Activated CD8-positive, alpha-beta T cell treated with anti-CD3 and anti-CD28 coated beads, Interleukin-2, amount 10 ng/mL, durations not matched to agents 7 days and 5 days (primary cell): ENCODE measurements at regions not wholly inside any gene's neighbourhood (a gene's known extent, or its start where the extent isn't known, plus 50 kb on each side); places are given as distances from the start of the nearest gene placed in this dataset.

Experiments used
- ATAC-seq: fragments of 150-1000 bp; cut with Tn5 transposase; one replicate; pipeline ENCODE4 v1.10.0; 2021; ENCODE audit warnings: moderate library complexity
- CTCF ChIA-PET: fragments of 350-600 bp; sonication (Branson Sonifier 250); formaldehyde crosslinking; loops from one replicate; lab custom pipeline; 2021; ENCODE audit warnings: antibody characterized with exemption; lab: Charles Lee
- POLR2A ChIA-PET: fragments of 350-600 bp; sonication (Branson Sonifier 250); formaldehyde crosslinking; loops from one replicate; lab custom pipeline; 2021; ENCODE audit warnings: antibody characterized with exemption; lab: Charles Lee
- DNase-seq: peaks from one replicate; pipeline ENCODE4 v3.0.0-alpha.2; 2020
- H3K27ac Mint-ChIP-seq: one replicate; pipeline ENCODE4 v1.8.0; 2021; ENCODE audit warnings: mild to moderate bottlenecking, mixed read lengths
- H3K27me3 Mint-ChIP-seq: one replicate; pipeline ENCODE4 v1.8.0; 2021; ENCODE audit warnings: low read depth, mixed read lengths
- H3K36me3 Mint-ChIP-seq: one replicate; pipeline ENCODE4 v1.8.0; 2021; ENCODE audit warnings: low read depth, mixed read lengths
- H3K4me1 Mint-ChIP-seq: one replicate; pipeline ENCODE4 v1.8.0; 2021; ENCODE audit warnings: low read depth, mixed read lengths
- H3K4me3 Mint-ChIP-seq: one replicate; pipeline ENCODE4 v1.8.0; 2021; ENCODE audit warnings: mild to moderate bottlenecking, mixed read lengths
- H3K9me3 Mint-ChIP-seq: one replicate; pipeline ENCODE4 v1.8.0; 2022; ENCODE audit warnings: mixed read lengths; ENCODE audit not compliant: insufficient read depth

DNA sequence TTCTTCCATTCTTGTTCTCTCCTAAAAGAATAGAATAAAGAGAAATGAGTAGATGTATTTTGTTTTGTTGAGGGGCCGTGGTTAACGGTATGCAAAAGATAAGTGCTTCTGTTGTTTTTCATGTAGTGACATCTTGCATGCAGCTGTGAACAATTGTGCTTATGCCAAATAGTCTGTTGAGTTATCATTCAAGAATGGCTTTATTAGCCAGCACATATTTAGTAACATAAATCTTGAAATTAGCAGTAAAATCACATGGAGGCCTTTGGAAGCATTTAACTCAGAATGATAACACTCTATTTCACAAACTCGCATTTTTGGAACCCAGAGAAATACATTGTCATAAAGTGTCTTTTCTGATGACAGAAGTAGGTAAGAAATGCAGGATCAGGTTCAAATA is 1772.0 kb upstream of the FLRT2 start:
- ATAC-seq (no peak), DNase-seq (no peak)
- no peaks in the 10 kb centered on the region for H3K4me1 Mint-ChIP-seq
- H3K4me3 Mint-ChIP-seq: no peak overlapping the region
- ChIA-PET CTCF (no interaction called here), POLR2A (no interaction called here)
- peaks cover 10% of the 10 kb centered on the region for H3K9me3 Mint-ChIP-seq
- no peaks in the 10 kb centered on the region for H3K36me3 Mint-ChIP-seq
- no peak overlapping the region for H3K27ac Mint-ChIP-seq
- no peaks in the 10 kb centered on the region for H3K27me3 Mint-ChIP-seq

DNA sequence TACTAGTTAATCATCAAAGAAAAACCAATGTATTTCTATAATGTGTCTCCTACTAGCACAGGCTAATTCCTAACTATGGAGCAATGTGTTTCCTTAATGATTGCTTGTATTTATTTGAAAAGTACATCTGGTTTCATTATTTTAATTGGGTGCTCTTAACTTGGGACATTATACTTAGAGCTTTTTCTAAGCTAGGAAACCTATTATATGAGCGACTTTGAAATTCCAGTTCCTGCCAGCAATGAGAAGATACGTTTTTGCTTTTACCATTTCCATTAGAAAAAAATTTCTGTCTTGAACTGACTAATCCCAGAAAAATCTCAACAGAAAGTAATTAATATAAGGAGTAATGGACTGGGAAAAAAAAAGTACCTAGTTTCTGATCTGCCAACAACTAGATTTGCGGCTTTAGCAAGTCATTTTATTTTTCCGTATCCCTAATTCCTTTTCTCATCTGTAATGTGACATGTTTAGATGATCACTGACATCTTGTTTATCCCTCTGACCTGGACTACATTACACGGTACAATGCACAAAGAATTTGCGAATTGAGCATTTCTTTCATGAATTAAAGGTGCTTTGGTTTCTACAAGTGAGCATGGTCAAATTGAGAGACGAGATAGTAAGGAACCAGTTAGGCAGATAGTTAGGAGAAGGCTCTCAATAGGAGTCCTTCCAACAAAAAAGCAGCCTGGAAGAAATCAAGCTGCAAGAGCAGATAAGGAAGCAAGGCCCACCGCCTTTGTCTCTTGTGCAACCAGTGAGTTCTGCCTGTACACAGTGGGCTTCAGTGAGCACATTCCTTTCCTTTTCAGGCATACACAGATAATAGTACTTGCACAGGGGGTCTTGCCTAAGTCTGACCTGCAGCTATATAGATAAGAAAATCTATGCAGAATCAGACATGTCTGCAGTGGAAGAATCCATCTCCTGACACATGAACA is 1765.0 kb upstream of the FLRT2 start:
- Mint-ChIP-seq H3K36me3 (no peaks in the 10 kb centered on the region), H3K4me1 (no peaks in the 10 kb centered on the region), H3K27me3 (no peaks in the 10 kb centered on the region), H3K9me3 (peaks cover 15% of the 10 kb centered on the region), H3K27ac (no peak overlapping the region), H3K4me3 (no peak overlapping the region)
- DNase-seq (no peak), ATAC-seq (no peak)
- ChIA-PET POLR2A (no interaction called here), CTCF (no interaction called here)

DNA sequence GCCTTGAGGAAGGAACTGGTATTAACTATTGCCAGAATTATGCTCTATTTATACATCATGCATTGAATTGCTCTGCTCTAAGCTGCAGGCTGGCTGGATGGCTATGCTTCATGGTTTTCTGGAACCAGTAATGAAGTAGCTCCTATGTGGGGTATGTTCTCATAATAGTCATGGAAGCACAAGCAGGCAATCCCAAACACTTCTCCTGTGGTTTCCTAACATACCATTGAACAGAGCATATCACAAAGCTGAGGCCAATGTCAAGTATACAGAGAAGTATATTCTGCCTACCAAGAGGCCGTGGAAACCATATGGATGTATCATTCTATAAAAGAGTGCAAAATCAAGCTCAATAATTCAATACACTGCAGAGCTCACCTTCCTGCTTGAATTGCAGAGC is 1752.4 kb upstream of the FLRT2 start:
- Mint-ChIP-seq H3K27ac (no peak overlapping the region), H3K4me3 (no peak overlapping the region), H3K36me3 (no peaks in the 10 kb centered on the region), H3K4me1 (no peaks in the 10 kb centered on the region), H3K9me3 (peaks cover 16% of the 10 kb centered on the region), H3K27me3 (no peaks in the 10 kb centered on the region)
- ATAC-seq (no peak), DNase-seq (no peak)
- CTCF ChIA-PET: no interaction called here
- POLR2A ChIA-PET: no interaction called here

DNA sequence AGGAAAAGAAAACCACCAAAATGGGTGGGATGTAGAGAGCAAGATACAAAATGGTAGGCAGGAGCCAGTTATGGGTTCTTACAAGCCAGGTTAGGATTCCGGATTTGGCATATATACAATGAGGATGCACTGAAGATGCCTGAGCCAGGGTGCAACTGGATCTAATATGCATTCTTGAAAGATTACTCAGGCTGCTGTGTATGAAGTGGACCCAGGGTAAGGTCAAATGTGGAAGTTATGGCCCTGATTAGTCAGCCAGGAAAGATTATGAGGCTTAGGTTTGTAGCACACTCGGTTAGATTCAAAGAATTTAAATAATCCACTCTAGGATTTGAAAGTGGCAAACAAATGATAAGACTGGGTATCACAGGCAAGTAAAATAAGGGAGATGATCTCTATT is 1750.7 kb upstream of the FLRT2 start:
- Mint-ChIP-seq H3K4me3 (no peak overlapping the region), H3K27me3 (no peaks in the 10 kb centered on the region), H3K27ac (no peak overlapping the region), H3K9me3 (peaks cover 12% of the 10 kb centered on the region), H3K36me3 (no peaks in the 10 kb centered on the region), H3K4me1 (no peaks in the 10 kb centered on the region)
- CTCF ChIA-PET: no interaction called here
- POLR2A ChIA-PET: no interaction called here
- DNase-seq (no peak), ATAC-seq (no peak)

DNA sequence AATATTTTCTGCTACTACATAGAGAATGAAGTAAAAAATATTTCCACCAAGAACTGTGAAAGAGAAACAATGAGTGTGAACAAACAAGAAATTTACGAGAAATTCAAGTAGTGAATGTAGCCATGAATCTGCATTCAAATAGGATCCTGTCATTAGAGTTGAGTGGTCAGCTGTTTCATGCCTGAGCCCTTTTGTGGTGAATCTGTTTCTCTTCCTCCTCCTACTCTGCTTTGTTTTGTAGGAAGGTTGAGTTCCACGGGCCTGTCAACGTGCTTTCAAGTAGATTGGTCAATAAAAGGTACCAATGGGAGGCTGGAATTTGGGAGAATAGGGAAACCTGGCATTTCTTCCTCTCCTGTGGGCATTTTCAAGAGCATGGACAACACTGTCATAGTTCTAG is 1749.6 kb upstream of the FLRT2 start:
- CTCF ChIA-PET: no interaction called here
- Mint-ChIP-seq H3K36me3 (no peaks in the 10 kb centered on the region), H3K27me3 (no peaks in the 10 kb centered on the region), H3K27ac (no peak overlapping the region), H3K4me3 (no peak overlapping the region), H3K4me1 (no peaks in the 10 kb centered on the region), H3K9me3 (peaks cover 12% of the 10 kb centered on the region)
- POLR2A ChIA-PET: no interaction called here
- ATAC-seq: no peak
- DNase-seq: no peak

DNA sequence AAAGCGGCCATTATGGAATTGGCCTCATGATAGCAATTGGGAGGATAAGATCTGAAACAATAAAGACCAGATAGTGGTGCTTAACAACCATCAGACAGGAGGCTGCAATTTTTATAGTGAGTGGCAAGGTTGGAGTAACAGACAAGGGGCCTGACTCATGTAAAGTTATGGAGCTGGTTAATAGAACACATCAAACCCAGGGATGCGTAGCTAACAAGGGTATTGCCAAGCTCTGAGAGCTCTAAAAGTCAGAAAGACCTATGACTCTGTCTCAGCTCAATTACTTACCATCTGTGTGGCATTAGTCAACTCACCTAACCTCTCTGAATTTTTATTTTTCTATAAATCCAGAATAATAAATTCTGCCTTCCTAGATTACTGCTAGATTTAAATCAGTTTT is 1731.5 kb upstream of the FLRT2 start:
- POLR2A ChIA-PET: no interaction called here
- no peaks in the 10 kb centered on the region for H3K36me3 Mint-ChIP-seq
- peaks cover 9% of the 10 kb centered on the region for H3K9me3 Mint-ChIP-seq
- no peak overlapping the region for H3K27ac Mint-ChIP-seq
- ATAC-seq (no peak), DNase-seq (no peak)
- CTCF ChIA-PET: no interaction called here
- no peak overlapping the region for H3K4me3 Mint-ChIP-seq
- no peaks in the 10 kb centered on the region for H3K27me3 Mint-ChIP-seq
- no peaks in the 10 kb centered on the region for H3K4me1 Mint-ChIP-seq

DNA sequence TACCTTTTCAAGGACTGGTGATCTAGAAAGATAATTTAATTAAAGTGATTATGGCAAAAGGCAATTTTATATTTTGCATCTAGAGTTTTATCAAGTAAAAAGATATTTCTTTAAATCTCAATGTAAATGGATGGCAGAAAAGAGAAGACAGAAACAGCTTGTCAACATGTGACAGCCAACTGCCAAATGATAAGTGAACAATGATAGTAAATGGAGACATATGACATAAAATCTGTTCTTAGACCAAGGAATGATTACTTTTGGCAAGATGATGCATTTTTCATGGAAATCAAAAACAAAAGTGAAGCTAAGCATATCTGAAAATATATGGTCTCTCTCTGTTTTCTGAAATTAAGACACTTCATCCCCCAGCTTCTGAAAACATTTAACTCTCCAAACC is 1730.7 kb upstream of the FLRT2 start:
- no peaks in the 10 kb centered on the region for H3K36me3 Mint-ChIP-seq
- H3K4me3 Mint-ChIP-seq: no peak overlapping the region
- ChIA-PET CTCF (no interaction called here), POLR2A (no interaction called here)
- peaks cover 5% of the 10 kb centered on the region for H3K9me3 Mint-ChIP-seq
- no peaks in the 10 kb centered on the region for H3K4me1 Mint-ChIP-seq
- DNase-seq (no peak), ATAC-seq (no peak)
- H3K27ac Mint-ChIP-seq: no peak overlapping the region
- H3K27me3 Mint-ChIP-seq: no peaks in the 10 kb centered on the region

DNA sequence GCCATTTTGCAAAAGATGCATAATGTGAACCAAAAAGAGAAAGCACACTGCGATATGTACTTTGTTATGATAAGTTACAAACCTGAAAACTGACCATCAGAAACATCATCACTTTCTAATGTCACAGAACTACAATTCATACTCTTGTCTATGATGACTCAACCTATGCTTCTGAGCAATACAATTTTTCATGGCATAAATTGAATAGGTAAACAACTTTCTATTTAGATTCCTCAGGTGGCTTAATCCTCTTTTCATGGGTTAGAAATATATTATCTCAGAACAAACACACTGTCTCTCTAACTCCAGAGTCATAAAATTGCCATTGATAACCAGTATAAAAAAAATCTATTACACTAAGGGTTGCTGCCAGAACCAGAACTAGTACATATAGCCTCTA is 1715.0 kb upstream of the FLRT2 start:
- no peaks in the 10 kb centered on the region for H3K27me3 Mint-ChIP-seq
- H3K9me3 Mint-ChIP-seq: peaks cover 7% of the 10 kb centered on the region
- H3K4me3 Mint-ChIP-seq: no peak overlapping the region
- no peaks in the 10 kb centered on the region for H3K36me3 Mint-ChIP-seq
- ChIA-PET POLR2A (no interaction called here), CTCF (no interaction called here)
- H3K4me1 Mint-ChIP-seq: no peaks in the 10 kb centered on the region
- DNase-seq (no peak), ATAC-seq (no peak)
- no peak overlapping the region for H3K27ac Mint-ChIP-seq

DNA sequence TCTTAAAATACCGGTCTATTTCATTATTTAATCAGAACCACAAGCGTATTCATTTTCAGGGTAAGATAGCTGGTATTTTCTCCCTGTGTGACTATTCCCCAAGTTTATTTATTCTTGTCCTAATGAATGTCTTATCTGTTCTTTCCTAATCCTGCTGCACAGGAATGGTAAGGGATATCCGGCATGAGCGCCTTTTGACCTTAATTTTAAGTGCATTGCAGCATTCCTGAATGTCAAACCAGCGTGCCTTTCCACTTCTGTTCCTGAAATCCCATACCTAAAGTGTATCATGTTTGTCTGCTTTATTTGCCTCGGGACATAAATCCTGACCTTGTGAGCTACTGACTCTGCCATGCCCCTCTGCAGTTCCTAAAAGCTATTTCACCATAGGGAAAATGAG is 1713.2 kb upstream of the FLRT2 start:
- POLR2A ChIA-PET: no interaction called here

DNA sequence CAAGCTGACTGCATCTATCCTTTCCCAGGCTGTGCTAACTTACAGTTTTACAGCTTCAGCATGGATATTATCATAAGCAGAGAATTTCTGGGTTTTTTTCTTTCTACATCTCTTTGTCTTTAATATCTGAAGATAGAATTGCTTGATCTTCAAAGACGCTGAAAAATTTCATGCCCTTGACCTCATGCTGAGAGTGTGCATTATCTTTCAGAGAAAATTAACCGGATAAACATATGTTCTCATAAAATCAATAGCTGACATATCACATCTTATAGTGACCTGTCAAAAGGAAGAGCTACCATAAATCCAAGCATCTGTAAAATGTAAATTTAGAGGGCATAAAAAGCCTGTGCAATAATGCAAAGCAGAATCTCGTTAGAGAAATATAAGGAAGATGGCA is 1704.1 kb upstream of the FLRT2 start:
- no peak for DNase-seq
- CTCF ChIA-PET: no interaction called here
- H3K27ac Mint-ChIP-seq: no peak overlapping the region
- no peaks in the 10 kb centered on the region for H3K4me1 Mint-ChIP-seq
- no peak for ATAC-seq
- H3K4me3 Mint-ChIP-seq: no peak overlapping the region
- H3K27me3 Mint-ChIP-seq: no peaks in the 10 kb centered on the region
- H3K9me3 Mint-ChIP-seq: peaks cover 15% of the 10 kb centered on the region
- no peaks in the 10 kb centered on the region for H3K36me3 Mint-ChIP-seq
- POLR2A ChIA-PET: no interaction called here

More for the DNA sequence above, 1713.2 kb upstream of the FLRT2 start:
- H3K4me3 Mint-ChIP-seq: no peak overlapping the region
- H3K27me3 Mint-ChIP-seq: no peaks in the 10 kb centered on the region
- no peak for ATAC-seq
- H3K4me1 Mint-ChIP-seq: no peaks in the 10 kb centered on the region
- H3K9me3 Mint-ChIP-seq: no peaks in the 10 kb centered on the region
- DNase-seq: no peak
- CTCF ChIA-PET: no interaction called here
- H3K36me3 Mint-ChIP-seq: no peaks in the 10 kb centered on the region
- H3K27ac Mint-ChIP-seq: no peak overlapping the region

DNA sequence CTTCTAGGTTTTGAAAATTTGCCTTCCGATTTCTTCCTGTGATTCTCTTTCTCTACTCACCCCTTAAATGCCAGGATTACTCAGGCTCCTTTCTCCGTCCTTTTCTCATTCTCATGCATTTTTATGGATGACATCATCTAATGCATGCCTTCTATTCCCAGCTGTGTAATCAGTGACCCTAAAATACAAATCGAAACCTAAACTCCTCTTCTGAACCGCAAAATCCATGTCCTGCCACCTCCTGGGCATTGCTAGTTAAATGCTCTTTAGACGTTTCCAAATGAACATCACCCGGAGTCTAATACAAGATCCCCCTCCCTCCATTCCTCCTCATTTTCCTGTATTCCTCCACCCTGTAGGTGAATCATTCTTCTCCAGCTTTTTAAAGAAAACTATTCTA is 1703.1 kb upstream of the FLRT2 start:
- H3K27ac Mint-ChIP-seq: no peak overlapping the region
- no peaks in the 10 kb centered on the region for H3K27me3 Mint-ChIP-seq
- no peak overlapping the region for H3K4me3 Mint-ChIP-seq

DNA sequence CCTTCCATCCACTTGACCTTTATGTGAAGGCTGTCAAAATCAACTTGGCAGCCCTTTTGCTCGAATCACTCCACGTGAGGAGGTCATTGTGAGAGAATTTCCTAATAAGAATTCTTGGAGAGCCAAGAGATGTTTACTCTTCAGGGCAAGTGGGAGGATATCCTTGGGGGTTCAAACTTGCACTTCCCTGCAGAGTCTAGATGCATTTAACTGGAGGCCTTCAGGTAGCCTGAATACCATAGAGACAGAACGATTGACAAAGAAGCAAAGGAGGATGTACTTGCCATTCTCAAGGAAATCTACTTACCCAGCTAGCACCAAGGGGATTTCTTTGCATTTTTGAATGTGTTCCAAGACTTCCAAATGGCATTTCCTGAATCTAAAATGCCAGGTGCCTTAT is 1702.6 kb upstream of the FLRT2 start:
- no peak for ATAC-seq
- Mint-ChIP-seq H3K4me1 (no peaks in the 10 kb centered on the region), H3K4me3 (no peak overlapping the region), H3K9me3 (peaks cover 15% of the 10 kb centered on the region), H3K36me3 (no peaks in the 10 kb centered on the region), H3K27me3 (no peaks in the 10 kb centered on the region), H3K27ac (no peak overlapping the region)
- DNase-seq: no peak
- ChIA-PET CTCF (no interaction called here), POLR2A (no interaction called here)

More for the DNA sequence above, 1703.1 kb upstream of the FLRT2 start:
- H3K4me1 Mint-ChIP-seq: no peaks in the 10 kb centered on the region
- no peaks in the 10 kb centered on the region for H3K36me3 Mint-ChIP-seq
- ATAC-seq (no peak), DNase-seq (no peak)
- ChIA-PET CTCF (no interaction called here), POLR2A (no interaction called here)
- H3K9me3 Mint-ChIP-seq: peaks cover 15% of the 10 kb centered on the region

DNA sequence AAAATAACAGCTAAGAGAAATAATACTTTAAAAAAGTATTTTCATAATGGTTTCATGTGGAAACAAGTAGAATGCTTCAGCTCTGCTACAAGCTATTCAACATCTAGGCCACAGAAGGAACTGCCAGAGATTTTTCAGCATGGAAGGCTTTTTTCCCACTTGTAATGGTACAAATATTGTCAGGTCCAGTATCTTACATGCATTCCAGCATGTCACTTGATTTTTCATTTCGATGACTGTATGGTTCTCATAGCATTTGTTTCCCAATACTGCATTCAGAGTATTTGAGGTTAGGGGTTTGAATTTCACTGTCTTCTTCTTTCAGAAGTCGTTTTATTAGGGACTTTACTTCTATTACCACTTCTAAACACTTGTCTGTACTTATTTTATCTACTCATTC is 1701.5 kb upstream of the FLRT2 start:
- H3K4me3 Mint-ChIP-seq: no peak overlapping the region
- no peak overlapping the region for H3K27ac Mint-ChIP-seq
- H3K4me1 Mint-ChIP-seq: no peaks in the 10 kb centered on the region
- peaks cover 18% of the 10 kb centered on the region for H3K9me3 Mint-ChIP-seq
- ATAC-seq (no peak), DNase-seq (no peak)
- H3K27me3 Mint-ChIP-seq: no peaks in the 10 kb centered on the region
- CTCF ChIA-PET: no interaction called here
- no peaks in the 10 kb centered on the region for H3K36me3 Mint-ChIP-seq
- POLR2A ChIA-PET: no interaction called here
